ENCODE measurements at regions not wholly inside any gene's neighbourhood (a gene's known extent, or its start where the extent isn't known, plus 50 kb on each side); places are given as distances from the start of the nearest gene placed in this dataset.

- Histone ChIP-seq H2BK120ac (ENCODE audit: low read depth, low read length) (no peak overlapping the region), H2BK15ac (ENCODE audit: low read depth, low read length) (no peak overlapping the region), H3K4me2 (ENCODE audit: low read depth, low read length) (no peak overlapping the region), H3K56ac (ENCODE audit: extremely low read depth, insufficient read depth, low read length) (no peak overlapping the region), H3K79me1 (ENCODE audit: low read depth in 1 of 2, low read length in 2 of 2) (no peaks in the 10 kb centered on the region), H3K4me1 (ENCODE audit: control insufficient read depth, insufficient read depth, low read length) (no peaks in the 10 kb centered on the region), H3K9me3 (ENCODE audit: control insufficient read depth, insufficient read depth, low read length) (0 out of 2 replicates have a peak, but pooled peaks cover 2% of the 10 kb centered on the region), H2BK20ac (ENCODE audit: low read depth, low read length) (no peak overlapping the region), H2AK9ac (replicated peaks; ENCODE audit: low read depth, low read length, poor library complexity) (no peak overlapping the region), H2AFZ (replicated peaks; ENCODE audit: low read length, poor library complexity) (no peak overlapping the region), H4K8ac (ENCODE audit: low read depth in 2 of 2, low read length in 2 of 2) (no peak overlapping the region), H4K5ac (ENCODE audit: low read depth, low read length) (no peak overlapping the region), H3K4me3 (ENCODE audit: insufficient read depth, low read depth, low read length) (no peak overlapping the region), H4K91ac (ENCODE audit: insufficient read depth, low read depth, low read length) (no peak overlapping the region), H3K4ac (ENCODE audit: low read depth, low read length) (no peak overlapping the region), H4K20me1 (ENCODE audit: insufficient read depth, low read length) (no peaks in the 10 kb centered on the region), H3K14ac (replicated peaks; ENCODE audit: low read depth, low read length) (no peak overlapping the region), H3K36me3 (ENCODE audit: control insufficient read depth, insufficient read depth, low read length) (no peaks in the 10 kb centered on the region), H3K27me3 (ENCODE audit: control insufficient read depth, insufficient read depth, low read length) (no peaks in the 10 kb centered on the region), H2AK5ac (ENCODE audit: low read depth, low read length) (no peak overlapping the region), H3K18ac (ENCODE audit: low read depth, low read length) (no peak overlapping the region), H3K27ac (ENCODE audit: insufficient read depth, low read length) (no peak overlapping the region), H3K9me1 (ENCODE audit: insufficient read depth, low read length) (no peaks in the 10 kb centered on the region), H2BK5ac (ENCODE audit: low read depth, low read length, poor library complexity, severe bottlenecking) (no peak overlapping the region), H3K23ac (ENCODE audit: low read depth, low read length) (no peak overlapping the region), H3K9ac (ENCODE audit: low read depth, low read length) (no peak overlapping the region)
- BruUV-seq (replicated peaks), result no TSS peak
- no CpG with 5 or more reads among the region's 1 CpG for WGBS, 2 experiments (ENCODE audit: extremely low coverage in 2 of 2, insufficient read length in 1 of 2)
- dilution Hi-C loops (cut with HindIII; ENCODE audit: low sequenced_read_pairs, unreplicated experiment) (no loop called here), intact Hi-C loops (cut with micrococcal nuclease) (no loop called here), in situ Hi-C loops (cut with MboI; ENCODE audit: low sequenced_read_pairs) (no loop called here)
- POLR2A ChIA-PET (ENCODE audit: unreplicated experiment), result no interaction called here
- DNase-seq (no peak), ATAC-seq (ENCODE audit: low read depth) (no peak)
- CTCF ChIA-PET, result no interaction called here
- TF ChIP-seq RFX5 (IDR thresholded peaks at IDR 0.05; ENCODE audit: low read depth, low read length), result no peak
Measured at GRCh38 chr4:96108146-96108545, 268.3 kb downstream of the PDHA2 start.
